ENCODE measurements at regions not wholly inside any gene's neighbourhood (a gene's known extent, or its start where the extent isn't known, plus 50 kb on each side); places are given as distances from the start of the nearest gene placed in this dataset.

- H3K27me3 ChIP-seq (replicated peaks in 1 of 7): no peaks in the 10 kb centered on the region
- TF ChIP-seq POLR2A (IDR thresholded peaks at IDR 0.05): no peak
- H3K27ac ChIP-seq: peak overlapping the region in 5 of 8 donors; percentile 23 to 68 (median 50)
- DNase-seq: no peak
- H3K36me3 ChIP-seq: no peaks in the 10 kb centered on the region
- no peak overlapping the region for H3K4me3 ChIP-seq
- 78 to 96% (median 83%) methylated on average over 1 of the region's 1 CpG for WGBS, 5 donors
- intact Hi-C loops (cut with DNase I; ENCODE audit: low total_unique reads): no loop called here
- peaks cover 0 to 18% (median 0%) of the 10 kb centered on the region in 8 donors for H3K9me3 ChIP-seq
- peaks cover 0 to 7% (median 0%) of the 10 kb centered on the region in 6 donors for H3K4me1 ChIP-seq
Measured at GRCh38 chr6:120876931-120877330, 457.3 kb downstream of the TBC1D32 start.

- peak overlapping the region in 6 of 8 donors; percentile 23 to 68 (median 48) for H3K27ac ChIP-seq
- intact Hi-C loops (cut with DNase I; ENCODE audit: low total_unique reads): no loop called here
- 84 to 88% (median 87%) methylated on average over 1 of the region's 1 CpG for WGBS, 5 donors
Measured at GRCh38 chr6:120876424-120876823, 457.9 kb downstream of the TBC1D32 start.

GRCh38 chr6:120875900-120876299 is 458.4 kb downstream of the TBC1D32 start:
- no peak overlapping the region for H3K4me3 ChIP-seq
- no peaks in the 10 kb centered on the region for H3K27me3 ChIP-seq (replicated peaks in 1 of 7)
- H3K36me3 ChIP-seq: no peaks in the 10 kb centered on the region
- TF ChIP-seq CTCF (IDR thresholded peaks at IDR 0.05 in 8 of 11, conservative IDR thresholded peaks at IDR 0.05 in 3 of 11): no peak
- TF ChIP-seq POLR2AphosphoS5 (IDR thresholded peaks at IDR 0.05): no peak
- no peak for TF ChIP-seq POLR2A (IDR thresholded peaks at IDR 0.05)
- intact Hi-C loops (cut with DNase I; ENCODE audit: low total_unique reads): no loop called here
- H3K4me1 ChIP-seq: peaks cover 0 to 7% (median 0%) of the 10 kb centered on the region in 6 donors
- DNase-seq: no peak
- H3K9me3 ChIP-seq: peaks cover 0 to 24% (median 0%) of the 10 kb centered on the region in 8 donors
- 8 to 22% (median 13%) methylated on average over 1 of the region's 1 CpG for WGBS, 5 donors
- H3K27ac ChIP-seq: peak overlapping the region in 4 of 8 donors; percentile 2 to 57 (median 36)

More at GRCh38 chr6:120876424-120876823, 457.9 kb downstream of the TBC1D32 start:
- TF ChIP-seq POLR2A (IDR thresholded peaks at IDR 0.05) (no peak), POLR2AphosphoS5 (IDR thresholded peaks at IDR 0.05) (no peak), CTCF (IDR thresholded peaks at IDR 0.05 in 8 of 11, conservative IDR thresholded peaks at IDR 0.05 in 3 of 11) (no peak)
- Histone ChIP-seq H3K4me3 (no peak overlapping the region), H3K27me3 (replicated peaks in 1 of 7) (no peaks in the 10 kb centered on the region), H3K4me1 (peaks cover 0 to 7% (median 0%) of the 10 kb centered on the region in 6 donors), H3K9me3 (peaks cover 0 to 20% (median 0%) of the 10 kb centered on the region in 8 donors), H3K36me3 (no peaks in the 10 kb centered on the region)
- no peak for DNase-seq

- peaks cover 0 to 24% (median 0%) of the 10 kb centered on the region in 8 donors for H3K9me3 ChIP-seq
- no peak overlapping the region for H3K27ac ChIP-seq
- peaks cover 0 to 7% (median 0%) of the 10 kb centered on the region in 6 donors for H3K4me1 ChIP-seq
- DNase-seq: peak; percentile 66
- H3K4me3 ChIP-seq: no peak overlapping the region
- H3K36me3 ChIP-seq: no peaks in the 10 kb centered on the region
- no peak for TF ChIP-seq CTCF (IDR thresholded peaks at IDR 0.05 in 8 of 11, conservative IDR thresholded peaks at IDR 0.05 in 3 of 11)
- no peak for TF ChIP-seq POLR2A (IDR thresholded peaks at IDR 0.05)
- no peak for TF ChIP-seq POLR2AphosphoS5 (IDR thresholded peaks at IDR 0.05)
- intact Hi-C loops (cut with DNase I; ENCODE audit: low total_unique reads): no loop called here
- no peaks in the 10 kb centered on the region for H3K27me3 ChIP-seq (replicated peaks in 1 of 7)
- whole genome bisulfite sequencing, 5 donors: 86 to 95% (median 88%) methylated on average over 6 of the region's 6 CpGs
Measured at GRCh38 chr6:120874422-120874821, 459.9 kb downstream of the TBC1D32 start.

Measured in spleen (tissue), 11 donors.